Suprapubic skin (tissue), 3 donors: ENCODE measurements at regions not wholly inside any gene's neighbourhood (a gene's known extent, or its start where the extent isn't known, plus 50 kb on each side); places are given as distances from the start of the nearest gene placed in this dataset.

Source experiments
- POLR2A ChIP-seq, 2 donors: fragments of 450-650 bp; IDR thresholded peaks; one replicate each; pipeline ENCODE4 v1.6.1; 2017; ENCODE audit warnings: antibody characterized with exemption in 2 of 2, mild to moderate bottlenecking in 2 of 2, moderate library complexity in 2 of 2
- TF ChIP-seq, protein P1 (sequence below), 2 donors: fragments of 200-600 bp in 1 of 2; fragments of 450-650 bp in 1 of 2; sonication (generic) in 1 of 2; IDR thresholded peaks; one replicate each; pipeline ENCODE4 v1.5.1; 2016 to 2019; ENCODE audit warnings: antibody characterized with exemption in 2 of 2, mild to moderate bottlenecking in 1 of 2, moderate library complexity in 1 of 2

DNA sequence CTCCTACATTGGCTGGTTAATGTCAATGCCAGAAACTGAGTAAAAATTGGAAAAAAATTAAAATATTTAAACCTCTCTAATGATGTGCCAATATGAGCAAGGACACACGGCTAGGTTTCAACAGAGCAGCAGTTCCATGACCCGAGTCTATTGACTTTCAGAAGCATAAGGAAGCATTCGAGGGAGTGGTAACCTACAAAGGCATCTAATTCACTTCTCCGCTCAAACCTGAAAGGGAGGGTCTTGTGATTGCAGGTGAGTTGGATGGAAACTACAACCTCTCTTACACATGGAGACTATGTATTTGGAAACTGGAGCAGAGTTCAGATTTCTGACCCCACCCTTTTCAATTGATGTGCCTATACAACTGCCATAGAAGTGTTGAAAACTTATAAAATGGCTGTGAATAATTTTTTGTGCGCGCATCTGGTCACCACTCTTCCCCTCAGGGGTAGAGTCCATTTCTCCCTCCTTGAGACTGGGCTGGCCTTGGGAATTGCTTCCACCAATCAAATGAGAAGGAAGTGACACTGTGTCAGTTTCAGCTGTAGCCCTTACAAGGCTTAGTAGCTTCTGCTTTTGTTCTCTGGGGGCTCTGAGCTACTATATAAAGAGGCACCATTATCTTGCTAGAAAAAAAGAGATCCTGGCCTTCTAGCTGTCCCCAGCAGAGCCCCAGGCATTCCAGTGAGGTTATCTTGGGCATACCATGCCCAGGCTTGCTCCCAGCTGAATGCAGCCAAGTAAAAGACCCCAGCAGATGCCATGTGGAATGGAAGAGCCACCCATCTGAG lies 278.0 kb downstream of the EPHA4 start:
- TF ChIP-seq, protein P1, sequence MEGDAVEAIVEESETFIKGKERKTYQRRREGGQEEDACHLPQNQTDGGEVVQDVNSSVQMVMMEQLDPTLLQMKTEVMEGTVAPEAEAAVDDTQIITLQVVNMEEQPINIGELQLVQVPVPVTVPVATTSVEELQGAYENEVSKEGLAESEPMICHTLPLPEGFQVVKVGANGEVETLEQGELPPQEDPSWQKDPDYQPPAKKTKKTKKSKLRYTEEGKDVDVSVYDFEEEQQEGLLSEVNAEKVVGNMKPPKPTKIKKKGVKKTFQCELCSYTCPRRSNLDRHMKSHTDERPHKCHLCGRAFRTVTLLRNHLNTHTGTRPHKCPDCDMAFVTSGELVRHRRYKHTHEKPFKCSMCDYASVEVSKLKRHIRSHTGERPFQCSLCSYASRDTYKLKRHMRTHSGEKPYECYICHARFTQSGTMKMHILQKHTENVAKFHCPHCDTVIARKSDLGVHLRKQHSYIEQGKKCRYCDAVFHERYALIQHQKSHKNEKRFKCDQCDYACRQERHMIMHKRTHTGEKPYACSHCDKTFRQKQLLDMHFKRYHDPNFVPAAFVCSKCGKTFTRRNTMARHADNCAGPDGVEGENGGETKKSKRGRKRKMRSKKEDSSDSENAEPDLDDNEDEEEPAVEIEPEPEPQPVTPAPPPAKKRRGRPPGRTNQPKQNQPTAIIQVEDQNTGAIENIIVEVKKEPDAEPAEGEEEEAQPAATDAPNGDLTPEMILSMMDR (IDR thresholded peaks at IDR 0.05): no peak
- TF ChIP-seq POLR2A (IDR thresholded peaks at IDR 0.05): no peak
